Activated CD4-positive, alpha-beta T cell treated with anti-CD3 and anti-CD28 coated beads, Interleukin-2, Interleukin-6, amounts not matched to agents 100 ng/mL and 50 ng/mL, durations not matched to agents 16 hours and 8 hours (primary cell): ENCODE measurements at regions not wholly inside any gene's neighbourhood (a gene's known extent, or its start where the extent isn't known, plus 50 kb on each side); places are given as distances from the start of the nearest gene placed in this dataset.

Experiments used
- DNase-seq: peaks from one replicate; pipeline ENCODE4 v3.0.0-alpha.2; 2020

GRCh38 chr16:50992350-50993032 lies 158.6 kb downstream of the SALL1 start:
- DNase-seq, result no peak

GRCh38 chr16:50991436-50991835 lies 159.6 kb downstream of the SALL1 start:
- DNase-seq, result no peak

GRCh38 chr16:50991006-50991405 lies 160.1 kb downstream of the SALL1 start:
- DNase-seq, result no peak

- no peak for DNase-seq
These were observed 162.0 kb downstream of the SALL1 start for GRCh38 chr16:50989047-50989446.

GRCh38 chr16:50988441-50988840 lies 162.6 kb downstream of the SALL1 start:
- DNase-seq, result no peak

- no peak for DNase-seq
These were observed 164.6 kb downstream of the SALL1 start for GRCh38 chr16:50986453-50986852.

- DNase-seq, result no peak
These were observed 165.3 kb downstream of the SALL1 start for GRCh38 chr16:50985733-50986132.

- no peak for DNase-seq
These were observed 166.4 kb downstream of the SALL1 start for GRCh38 chr16:50984688-50985087.

- no peak for DNase-seq
These were observed 168.3 kb downstream of the SALL1 start for GRCh38 chr16:50982808-50983207.

GRCh38 chr16:50981951-50982350 lies 169.1 kb downstream of the SALL1 start:
- no peak for DNase-seq

- DNase-seq, result no peak
These were observed 170.4 kb downstream of the SALL1 start for GRCh38 chr16:50980666-50981065.

- no peak for DNase-seq
These were observed 171.1 kb downstream of the SALL1 start for GRCh38 chr16:50979806-50980620.

- no peak for DNase-seq
These were observed 173.9 kb downstream of the SALL1 start for GRCh38 chr16:50977138-50977537.

GRCh38 chr16:50974438-50975036 lies 176.5 kb downstream of the SALL1 start:
- no peak for DNase-seq

GRCh38 chr16:50972876-50973275 lies 178.2 kb downstream of the SALL1 start:
- DNase-seq, result no peak

- no peak for DNase-seq
These were observed 180.8 kb downstream of the SALL1 start for GRCh38 chr16:50970281-50970680.

GRCh38 chr16:50967827-50968612 lies 183.1 kb downstream of the SALL1 start:
- no peak for DNase-seq

GRCh38 chr16:50964491-50964890 lies 186.6 kb downstream of the SALL1 start:
- DNase-seq, result no peak

GRCh38 chr16:50961952-50962351 lies 189.1 kb downstream of the SALL1 start:
- no peak for DNase-seq

GRCh38 chr16:50960517-50961202 lies 190.4 kb downstream of the SALL1 start:
- DNase-seq, result no peak

- DNase-seq, result no peak
These were observed 194.0 kb downstream of the SALL1 start for GRCh38 chr16:50957056-50957455.

- no peak for DNase-seq
These were observed 194.4 kb downstream of the SALL1 start for GRCh38 chr16:50956637-50957036.

- no peak for DNase-seq
These were observed 195.8 kb downstream of the SALL1 start for GRCh38 chr16:50955311-50955710.
